UCSD-AML1 (cell line): ENCODE measurements at regions not wholly inside any gene's neighbourhood (a gene's known extent, or its start where the extent isn't known, plus 50 kb on each side); places are given as distances from the start of the nearest gene placed in this dataset.
"Not testable (repeated sequence)": the region's sequence is repeated elsewhere in the genome, so short reads cannot be mapped to it uniquely, and the experiment has no call there.

Experiments used
- DNase-seq: peaks from one replicate; lab custom pipeline; 2025; ENCODE audit not compliant: unreplicated experiment; lab: John Stamatoyannopoulos, UW

GRCh38 chr13:42396901-42397655 lies 125.1 kb downstream of the AKAP11 start:
- DNase-seq, result no peak

GRCh38 chr13:42398533-42398932 lies 126.6 kb downstream of the AKAP11 start:
- no peak for DNase-seq

DNA sequence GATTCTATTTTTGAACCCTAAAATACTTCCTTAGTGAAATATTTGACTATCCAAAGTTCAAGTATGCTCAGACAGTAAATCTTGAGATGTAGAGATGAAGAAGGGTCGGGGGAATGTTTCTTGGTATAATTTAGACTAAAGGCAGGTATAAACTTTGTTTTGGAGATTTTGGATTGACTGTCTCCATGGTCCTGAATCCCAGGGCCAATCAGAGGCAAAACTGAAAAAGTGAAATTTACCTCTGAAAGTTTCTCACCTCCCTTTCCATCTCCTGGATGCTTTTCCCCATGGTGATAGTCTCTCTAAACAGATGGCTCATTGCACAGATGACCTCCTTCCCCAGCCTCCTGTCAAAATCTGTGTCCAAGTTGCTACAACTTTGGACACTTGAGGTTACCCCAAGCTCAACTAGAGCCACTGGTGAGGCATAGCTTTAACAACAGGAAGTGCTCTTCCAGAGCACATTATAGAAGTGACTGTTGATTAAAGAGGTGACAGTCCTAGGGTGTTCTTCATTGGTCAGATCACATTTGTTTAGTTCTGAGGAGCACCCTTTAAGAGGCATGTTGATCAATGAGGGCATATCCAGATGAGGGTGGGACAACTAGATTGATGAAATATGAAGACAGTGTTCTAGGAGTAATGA lies 128.4 kb downstream of the AKAP11 start:
- no peak for DNase-seq

GRCh38 chr13:42401376-42401775 lies 129.4 kb downstream of the AKAP11 start:
- no peak for DNase-seq

DNA sequence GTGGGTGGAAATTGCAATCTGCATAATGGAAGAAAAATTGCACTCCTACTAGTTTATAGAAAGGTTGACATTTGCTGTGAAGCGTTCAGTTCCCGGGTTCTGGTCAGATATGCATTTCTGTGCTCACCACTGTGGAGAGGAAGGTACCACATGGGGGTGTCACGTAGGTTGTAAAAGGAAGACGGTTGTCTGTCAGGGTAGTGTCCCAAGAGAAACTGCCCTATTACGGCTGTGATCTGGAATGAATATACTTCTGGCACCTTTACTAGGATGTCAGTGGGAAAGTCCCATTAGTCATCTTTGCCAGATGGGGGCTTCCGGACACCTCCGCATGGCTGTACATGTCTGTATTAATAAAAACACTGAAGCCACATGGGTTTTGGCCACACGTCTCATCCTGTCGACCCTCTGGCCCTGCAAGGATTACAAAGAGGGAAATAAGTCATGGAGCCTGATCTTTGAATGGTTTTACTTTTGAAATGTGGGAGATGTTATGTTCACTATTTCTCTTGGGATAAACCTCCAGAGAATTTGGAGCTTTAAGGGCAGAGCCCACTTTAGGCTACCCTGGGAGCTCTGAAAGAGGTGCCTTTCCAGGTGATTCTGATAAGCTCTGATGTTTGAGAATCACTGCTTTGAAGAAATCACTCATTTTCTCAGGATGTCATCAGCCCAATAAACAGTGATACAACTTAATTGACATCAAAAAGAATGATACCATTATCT lies 133.9 kb downstream of the AKAP11 start:
- no peak for DNase-seq

DNA sequence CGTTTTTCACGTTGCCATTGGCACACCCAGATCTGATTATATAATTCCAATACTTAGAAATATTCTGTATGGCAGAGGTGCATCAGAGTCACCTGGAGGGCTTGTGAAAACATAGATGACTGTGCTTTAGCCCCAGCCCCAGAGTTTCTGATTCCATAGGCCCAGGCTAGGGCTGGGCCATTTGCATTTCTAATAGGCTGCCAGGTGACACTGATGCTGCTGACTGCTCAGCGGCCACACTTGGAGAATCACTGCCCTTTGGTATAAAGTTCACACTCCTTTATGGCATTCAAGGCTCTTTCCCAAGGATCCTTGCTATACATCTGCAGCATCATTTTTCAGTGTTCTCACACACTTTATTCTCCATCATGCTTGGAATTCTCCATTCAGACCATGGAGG lies 137.1 kb downstream of the AKAP11 start:
- no peak for DNase-seq

DNA sequence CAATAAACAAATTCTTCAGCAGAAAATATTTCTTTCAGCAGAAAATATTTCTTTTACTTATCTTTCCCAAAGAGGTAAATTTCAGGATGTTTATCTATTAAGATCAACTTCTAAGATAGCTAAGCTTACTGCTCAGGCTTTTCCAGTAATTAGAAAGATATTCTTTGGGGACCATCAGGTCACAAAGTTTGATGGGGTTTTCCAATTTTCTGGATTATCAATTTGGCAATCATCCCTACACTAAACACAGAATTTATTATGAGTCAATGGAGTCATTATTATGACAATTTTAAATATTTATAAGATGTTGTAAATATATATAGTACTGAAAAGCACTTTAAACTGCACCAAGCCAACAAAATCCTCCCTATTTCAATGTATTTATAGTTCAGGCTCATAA lies 137.6 kb downstream of the AKAP11 start:
- DNase-seq, result no peak

DNA sequence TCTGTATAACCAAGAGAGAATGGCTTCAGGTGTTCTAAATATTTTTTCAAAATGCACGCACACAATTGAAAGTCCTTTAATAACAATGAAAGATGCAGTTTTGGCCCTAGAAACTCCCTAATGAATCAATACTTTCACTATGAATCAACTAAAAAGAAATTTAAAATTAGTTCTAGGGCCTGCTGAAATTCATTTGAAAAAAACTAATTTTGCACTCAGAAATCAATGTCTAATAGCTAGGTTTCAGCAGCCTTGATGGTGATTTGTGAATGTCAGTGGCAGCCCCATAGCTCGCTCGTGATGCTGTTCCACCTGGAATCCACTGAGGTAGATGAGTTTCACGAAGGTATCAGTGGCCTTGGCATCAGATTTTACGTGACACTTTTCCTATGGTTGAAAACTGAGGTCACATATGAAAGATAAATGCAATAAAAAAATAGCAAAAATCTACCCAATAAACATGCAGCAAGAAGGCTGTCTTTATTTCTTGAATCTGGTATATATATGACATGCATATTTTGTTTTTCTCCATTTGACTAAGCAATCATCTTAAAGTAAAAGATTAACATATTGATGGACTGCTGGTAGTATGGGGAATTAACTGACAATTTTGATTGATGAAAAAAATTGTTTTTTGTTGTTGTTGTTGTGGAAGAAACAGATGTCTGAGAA lies 141.0 kb downstream of the AKAP11 start:
- no peak for DNase-seq

- DNase-seq, result no peak
These were observed 141.5 kb downstream of the AKAP11 start for GRCh38 chr13:42413484-42413815.

DNA sequence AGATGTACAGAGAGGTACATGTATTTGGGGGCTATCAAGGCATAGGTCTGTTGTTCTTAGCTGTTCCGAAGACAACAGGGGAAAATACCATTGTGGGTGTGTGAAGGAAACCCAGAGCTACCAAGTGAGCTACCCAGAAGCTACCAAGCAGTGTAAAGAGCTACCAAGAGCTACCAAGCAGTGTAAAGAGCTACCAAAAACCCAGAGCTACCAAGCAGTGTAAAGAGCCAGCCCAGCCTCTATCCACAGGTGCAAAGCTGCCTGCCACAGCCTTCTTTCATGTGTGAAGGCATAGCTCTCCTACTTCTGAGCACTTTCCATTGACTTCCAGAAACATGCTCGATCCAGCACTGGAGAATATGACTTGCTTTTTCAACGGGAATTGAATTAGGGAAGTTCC lies 145.7 kb downstream of the AKAP11 start:
- no peak for DNase-seq

GRCh38 chr13:42418184-42418583 lies 146.2 kb downstream of the AKAP11 start:
- no peak for DNase-seq

DNA sequence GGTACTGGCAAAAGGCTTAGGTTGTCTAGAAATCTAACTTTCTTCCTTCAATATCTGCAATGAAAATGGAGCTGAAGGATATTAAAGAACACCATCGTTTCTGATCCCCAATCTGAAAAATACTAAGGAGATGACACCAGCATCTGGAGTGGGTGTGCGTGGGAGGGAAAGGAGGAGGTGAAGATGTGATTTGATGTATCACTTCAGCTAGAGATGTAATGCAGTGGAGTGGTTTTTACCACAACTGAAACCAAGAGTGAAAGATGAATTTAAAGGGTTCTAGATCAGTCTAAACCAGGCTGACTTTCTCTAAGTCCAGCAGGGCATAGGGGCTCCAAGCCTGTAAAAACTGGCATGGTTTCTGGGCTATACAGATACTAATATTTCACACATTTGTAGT lies 148.4 kb downstream of the AKAP11 start:
- DNase-seq, result no peak

DNA sequence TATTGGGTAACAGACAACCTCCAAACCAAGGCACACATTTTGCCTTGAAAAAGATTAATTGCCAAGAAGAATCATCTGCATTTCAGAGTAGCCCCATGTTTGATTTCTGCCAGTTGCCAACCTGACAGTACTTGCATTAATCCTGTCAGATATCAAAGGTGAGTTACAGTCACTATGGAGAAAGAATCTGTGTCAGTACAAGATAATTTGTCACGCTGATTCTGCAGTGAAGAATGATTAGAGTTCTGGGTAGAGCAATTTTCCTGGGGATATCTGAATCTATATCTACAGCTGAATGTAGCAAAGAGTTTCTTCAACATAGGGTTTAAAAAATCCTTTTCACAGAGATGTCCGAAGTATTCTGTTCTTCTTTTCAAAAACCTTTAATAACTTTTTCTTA lies 150.7 kb downstream of the AKAP11 start:
- no peak for DNase-seq

DNA sequence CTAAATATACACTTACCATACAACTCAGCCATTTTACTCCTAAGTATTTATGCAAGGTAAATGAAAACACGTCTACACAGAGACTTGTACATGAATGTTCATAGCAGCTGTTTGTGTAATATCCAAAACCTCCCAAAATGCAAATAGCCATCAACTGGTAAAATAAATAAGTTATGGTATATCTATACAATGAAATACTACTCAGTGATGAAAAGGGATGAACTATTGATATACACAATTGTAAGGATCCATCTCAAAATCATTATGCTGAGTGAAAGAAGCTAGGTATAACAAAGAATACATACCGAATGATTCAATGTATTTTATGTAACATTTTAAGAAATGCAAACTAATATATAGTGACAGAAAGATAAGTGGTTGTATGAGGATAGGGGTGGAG lies 149.8 kb upstream of the TNFSF11 start:
- no peak for DNase-seq

GRCh38 chr13:42445354-42445753 lies 128.6 kb upstream of the TNFSF11 start:
- DNase-seq, result no peak

DNA sequence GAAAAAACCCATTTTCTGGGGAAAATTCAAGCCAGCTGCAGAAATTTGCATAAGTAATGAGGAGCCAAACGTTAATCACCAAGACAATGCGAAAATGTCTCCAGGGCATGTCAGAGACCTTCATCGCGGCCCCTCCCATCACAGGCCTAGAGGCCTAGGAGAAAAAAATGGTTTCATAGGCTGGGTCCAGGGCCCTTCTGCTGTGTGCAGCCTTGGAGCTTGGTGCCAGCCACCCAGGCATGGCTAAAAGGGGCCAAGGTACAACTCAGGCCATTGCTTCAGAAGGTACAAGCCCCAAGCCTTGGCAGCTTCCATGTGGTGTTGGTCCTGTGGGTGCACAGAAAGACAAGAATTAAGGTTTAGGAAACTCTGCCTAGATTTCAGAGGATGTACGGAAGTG lies 127.4 kb upstream of the TNFSF11 start:
- DNase-seq, result not testable (repeated sequence)

GRCh38 chr13:42453091-42453645 lies 120.8 kb upstream of the TNFSF11 start:
- DNase-seq, result no peak

- DNase-seq, result no peak
These were observed 119.2 kb upstream of the TNFSF11 start for GRCh38 chr13:42454749-42455148.

- no peak for DNase-seq
These were observed 115.8 kb upstream of the TNFSF11 start for GRCh38 chr13:42458193-42458592.

DNA sequence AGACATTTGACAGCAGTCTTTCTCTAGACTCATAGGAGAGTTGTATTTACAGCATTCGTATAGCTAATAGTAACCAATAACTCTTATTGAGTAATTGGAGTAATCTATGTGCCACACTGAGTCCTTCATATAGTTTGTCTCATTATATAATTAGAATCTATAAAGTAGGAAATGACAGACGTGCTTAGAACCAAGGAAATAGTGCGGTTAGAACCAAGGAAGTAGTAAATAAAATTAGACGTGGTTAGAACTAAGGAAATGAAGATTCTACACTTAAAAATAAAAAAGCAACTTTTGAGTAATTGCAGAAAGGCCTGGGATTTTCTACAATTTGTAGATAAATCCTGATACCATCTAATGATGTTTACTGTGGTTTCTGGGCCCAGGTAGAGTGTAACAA lies 107.8 kb upstream of the TNFSF11 start:
- DNase-seq, result no peak

GRCh38 chr13:42466609-42467008 lies 107.3 kb upstream of the TNFSF11 start:
- DNase-seq, result no peak
